PC-3 (cell line): ENCODE measurements at regions not wholly inside any gene's neighbourhood (a gene's known extent, or its start where the extent isn't known, plus 50 kb on each side); places are given as distances from the start of the nearest gene placed in this dataset.

Experiments used
- EZH2 ChIP-seq: fragments of 300-600 bp; sonication (generic); IDR thresholded peaks from one replicate; pipeline ENCODE4 v1.6.1; 2017; ENCODE audit warnings: antibody characterized with exemption, mild to moderate bottlenecking, low read length; ENCODE audit not compliant: unreplicated experiment
- EZH2phosphoT487 ChIP-seq: fragments of 300-600 bp; sonication (generic); IDR thresholded peaks from 2 replicates; pipeline ENCODE4 v1.6.1; 2018; ENCODE audit warnings: mild to moderate bottlenecking, antibody characterized with exemption, low read length, borderline replicate concordance
- TF ChIP-seq, protein P1 (sequence below): fragments of 300-600 bp; sonication (generic); conservative IDR thresholded peaks from 2 replicates; pipeline ENCODE4 v1.5.1; 2017; ENCODE audit warnings: antibody characterized with exemption, low read depth, mild to moderate bottlenecking, low read length

DNA sequence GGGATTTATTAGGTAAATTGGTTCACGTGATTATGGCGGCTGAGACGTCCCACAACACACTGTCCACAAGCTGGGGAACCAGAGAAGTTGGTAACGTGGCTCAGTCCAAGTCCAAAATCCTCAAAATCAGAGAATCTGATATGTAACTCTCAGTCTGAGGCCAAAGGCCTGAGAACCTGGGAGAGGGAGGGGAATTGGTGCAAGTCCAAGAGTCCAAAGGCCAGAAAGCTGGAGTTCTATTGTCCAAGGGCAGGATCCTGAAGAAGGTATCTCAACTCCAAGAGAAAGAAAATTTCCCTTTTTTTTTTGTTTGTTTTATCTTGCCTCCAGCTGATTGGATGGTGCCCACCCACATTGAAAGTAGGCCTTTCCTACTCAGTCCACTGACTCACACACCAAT, 83.8 kb downstream of the PRDM9 start:
- TF ChIP-seq, protein P1, sequence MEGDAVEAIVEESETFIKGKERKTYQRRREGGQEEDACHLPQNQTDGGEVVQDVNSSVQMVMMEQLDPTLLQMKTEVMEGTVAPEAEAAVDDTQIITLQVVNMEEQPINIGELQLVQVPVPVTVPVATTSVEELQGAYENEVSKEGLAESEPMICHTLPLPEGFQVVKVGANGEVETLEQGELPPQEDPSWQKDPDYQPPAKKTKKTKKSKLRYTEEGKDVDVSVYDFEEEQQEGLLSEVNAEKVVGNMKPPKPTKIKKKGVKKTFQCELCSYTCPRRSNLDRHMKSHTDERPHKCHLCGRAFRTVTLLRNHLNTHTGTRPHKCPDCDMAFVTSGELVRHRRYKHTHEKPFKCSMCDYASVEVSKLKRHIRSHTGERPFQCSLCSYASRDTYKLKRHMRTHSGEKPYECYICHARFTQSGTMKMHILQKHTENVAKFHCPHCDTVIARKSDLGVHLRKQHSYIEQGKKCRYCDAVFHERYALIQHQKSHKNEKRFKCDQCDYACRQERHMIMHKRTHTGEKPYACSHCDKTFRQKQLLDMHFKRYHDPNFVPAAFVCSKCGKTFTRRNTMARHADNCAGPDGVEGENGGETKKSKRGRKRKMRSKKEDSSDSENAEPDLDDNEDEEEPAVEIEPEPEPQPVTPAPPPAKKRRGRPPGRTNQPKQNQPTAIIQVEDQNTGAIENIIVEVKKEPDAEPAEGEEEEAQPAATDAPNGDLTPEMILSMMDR, result no peak
- TF ChIP-seq EZH2, result no peak
- TF ChIP-seq EZH2phosphoT487, result no peak
